Hepatocyte (in vitro differentiated cells): ENCODE measurements at regions not wholly inside any gene's neighbourhood (a gene's known extent, or its start where the extent isn't known, plus 50 kb on each side); places are given as distances from the start of the nearest gene placed in this dataset.

ENCODE experiments used
- CTCF ChIP-seq: fragments of 200-600 bp; sonication (generic); IDR thresholded peaks from 2 replicates; pipeline ENCODE4 v1.5.1; 2016; ENCODE audit warnings: antibody characterized with exemption, mild to moderate bottlenecking; ENCODE audit not compliant: poor library complexity
- EZH2 ChIP-seq: fragments of 200-600 bp; sonication (generic); IDR thresholded peaks from 2 replicates; pipeline ENCODE4 v1.6.1; 2016; ENCODE audit warnings: antibody characterized with exemption, mild to moderate bottlenecking, borderline replicate concordance

DNA sequence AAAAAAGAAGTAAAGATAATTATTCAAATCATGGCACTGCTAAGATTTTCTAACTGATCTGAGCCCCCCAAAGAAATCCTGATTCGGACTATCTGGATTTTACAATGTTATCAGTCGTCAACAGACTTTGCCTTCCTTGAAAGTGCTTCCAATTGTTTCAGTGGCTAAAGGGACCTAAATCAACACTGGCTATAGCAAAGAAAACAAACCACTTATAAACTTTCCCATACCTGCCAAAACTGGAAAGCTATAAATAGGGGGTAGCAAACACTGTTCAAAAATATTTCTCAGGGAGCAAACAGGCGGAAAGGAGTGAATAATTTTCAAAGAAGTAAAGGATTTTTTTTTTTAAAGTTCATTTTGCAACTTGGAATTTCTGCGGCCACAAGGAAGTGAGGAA is 105.6 kb upstream of the LIFR start:
- TF ChIP-seq CTCF: no peak
- TF ChIP-seq EZH2: no peak
